SKM-1 treated with dmso at 0.1 percent for 144 hours (cell line): ENCODE measurements at regions not wholly inside any gene's neighbourhood (a gene's known extent, or its start where the extent isn't known, plus 50 kb on each side); places are given as distances from the start of the nearest gene placed in this dataset.

Source experiments
- DNase-seq: peaks from one replicate; lab custom pipeline; 2025; ENCODE audit not compliant: unreplicated experiment; lab: John Stamatoyannopoulos, UW

- no peak for DNase-seq
Measured at GRCh38 chr6:153790876-153791473, 248.1 kb upstream of the OPRM1 start.

- DNase-seq, result no peak
Measured at GRCh38 chr6:153790048-153790447, 249.0 kb upstream of the OPRM1 start.

DNA sequence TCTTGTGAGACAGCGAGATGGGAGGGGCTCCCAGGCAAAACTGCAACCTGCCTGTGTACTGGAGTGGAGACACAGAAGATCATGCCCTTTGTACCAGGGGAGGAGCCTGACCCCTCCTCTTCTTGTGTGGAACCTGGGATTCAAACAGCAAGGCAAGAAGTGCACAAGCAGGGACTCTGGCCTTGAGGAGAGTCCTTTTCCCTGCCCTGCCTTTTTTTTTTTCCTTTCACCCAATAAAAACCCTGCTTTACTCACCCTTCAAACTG, 251.8 kb upstream of the OPRM1 start:
- DNase-seq, result no peak

- DNase-seq, result no peak
Measured at GRCh38 chr6:153781306-153781705, 257.7 kb upstream of the OPRM1 start.

GRCh38 chr6:153780011-153780410, 259.0 kb upstream of the OPRM1 start:
- no peak for DNase-seq

- no peak for DNase-seq
Measured at GRCh38 chr6:153778216-153778615, 260.8 kb upstream of the OPRM1 start.

GRCh38 chr6:153771577-153771976, 267.5 kb upstream of the OPRM1 start:
- DNase-seq, result no peak

- no peak for DNase-seq
Measured at GRCh38 chr6:153767127-153767526, 271.9 kb upstream of the OPRM1 start.

GRCh38 chr6:153758516-153758915, 280.5 kb upstream of the OPRM1 start:
- DNase-seq, result no peak

- DNase-seq, result no peak
Measured at GRCh38 chr6:153735761-153736160, 303.3 kb upstream of the OPRM1 start.

DNA sequence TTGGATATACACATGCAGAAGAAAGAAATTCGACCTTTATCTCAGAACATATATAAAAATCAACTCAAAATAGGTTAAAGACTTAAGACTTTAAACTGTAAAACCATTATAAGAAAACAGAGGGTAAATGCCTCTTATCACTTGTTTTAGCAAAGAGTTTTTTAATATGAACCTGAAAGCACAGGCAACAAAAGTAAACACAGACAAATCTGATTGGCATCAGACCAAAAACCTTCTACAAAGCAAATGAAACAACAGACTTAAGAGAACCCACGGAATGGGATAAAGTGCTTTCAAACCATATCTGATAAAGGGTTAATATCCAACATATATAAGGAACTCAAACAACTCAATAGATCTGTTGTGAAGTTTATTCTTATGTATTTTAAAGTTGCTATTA, 309.9 kb upstream of the OPRM1 start:
- DNase-seq, result no peak

- no peak for DNase-seq
Measured at GRCh38 chr6:153727885-153728284, 311.2 kb upstream of the OPRM1 start.

DNA sequence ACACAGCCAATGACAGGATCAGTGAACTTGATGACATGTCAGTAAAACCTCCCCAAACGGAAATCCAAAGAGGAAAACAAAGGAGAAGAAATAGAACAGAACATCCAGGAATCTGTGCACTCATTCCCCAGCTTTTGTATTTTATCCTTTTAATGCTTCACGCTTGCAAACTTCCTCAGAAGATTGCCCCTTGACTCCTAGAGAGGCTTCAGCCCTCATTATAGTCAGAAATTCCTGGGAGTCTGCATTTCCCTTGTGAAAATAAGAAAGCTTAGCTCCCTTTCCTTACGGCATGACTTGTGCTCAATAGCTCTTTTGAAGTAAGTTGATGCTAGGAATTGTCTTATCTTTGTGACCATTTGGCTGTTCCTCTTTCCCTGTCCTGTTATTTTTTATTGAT, 313.6 kb upstream of the OPRM1 start:
- no peak for DNase-seq

DNA sequence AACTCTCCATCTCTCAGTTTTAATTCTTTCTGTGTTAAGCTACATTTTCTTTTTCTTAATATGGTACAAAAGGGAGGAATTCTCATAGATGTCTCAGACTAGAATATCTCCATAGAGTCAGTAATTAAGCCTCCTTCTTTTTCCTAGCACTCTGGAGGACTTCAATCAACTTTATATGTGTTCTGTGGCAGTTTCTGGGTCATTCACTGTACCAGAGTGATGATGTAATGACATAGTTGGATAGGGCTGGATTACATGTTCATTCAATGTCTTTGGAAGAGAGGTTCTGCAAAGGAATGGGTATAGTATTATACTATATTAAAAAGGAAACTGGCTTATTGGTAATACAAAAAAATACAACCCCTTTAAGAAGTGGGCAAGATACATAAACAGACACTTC, 318.3 kb upstream of the OPRM1 start:
- no peak for DNase-seq

DNA sequence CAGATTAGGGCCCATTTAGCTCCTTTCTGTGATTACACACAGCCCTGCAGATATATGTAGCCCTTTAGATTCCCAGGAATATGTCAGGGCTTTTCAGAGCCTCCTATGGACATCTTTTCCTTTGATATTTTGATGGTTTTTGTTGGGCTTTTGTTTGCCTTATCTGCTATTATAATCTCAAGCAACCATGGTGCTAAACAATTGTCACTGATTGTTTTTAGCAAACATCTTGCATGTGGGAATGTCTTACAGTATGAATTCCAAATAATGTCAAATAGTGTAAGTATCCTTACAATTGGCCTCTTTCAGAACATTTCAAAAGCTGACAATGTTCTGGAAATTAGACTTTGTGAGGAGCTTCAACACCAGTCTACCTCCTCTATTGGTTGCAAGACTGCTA, 333.6 kb upstream of the OPRM1 start:
- no peak for DNase-seq

DNA sequence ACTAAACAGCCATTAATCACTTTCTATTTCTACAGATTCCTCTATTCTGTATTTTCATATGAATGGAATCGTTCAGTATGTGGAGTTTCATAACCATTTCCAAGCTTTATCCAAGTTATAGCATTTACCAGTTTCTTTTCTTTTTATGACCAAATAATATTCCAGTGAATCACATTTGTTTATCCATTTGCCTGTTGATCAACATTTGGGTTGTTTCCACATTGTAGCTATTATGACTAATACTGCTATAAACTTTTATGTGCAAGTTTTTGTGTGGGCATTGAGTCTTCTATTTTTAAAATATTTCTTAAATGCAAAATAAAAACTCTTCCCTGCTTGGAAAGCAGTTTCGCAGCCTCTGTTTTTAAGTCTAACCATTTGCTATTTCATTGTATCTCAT, 336.4 kb upstream of the OPRM1 start:
- DNase-seq, result no peak

- DNase-seq, result no peak
Measured at GRCh38 chr6:153698637-153699036, 340.4 kb upstream of the OPRM1 start.

DNA sequence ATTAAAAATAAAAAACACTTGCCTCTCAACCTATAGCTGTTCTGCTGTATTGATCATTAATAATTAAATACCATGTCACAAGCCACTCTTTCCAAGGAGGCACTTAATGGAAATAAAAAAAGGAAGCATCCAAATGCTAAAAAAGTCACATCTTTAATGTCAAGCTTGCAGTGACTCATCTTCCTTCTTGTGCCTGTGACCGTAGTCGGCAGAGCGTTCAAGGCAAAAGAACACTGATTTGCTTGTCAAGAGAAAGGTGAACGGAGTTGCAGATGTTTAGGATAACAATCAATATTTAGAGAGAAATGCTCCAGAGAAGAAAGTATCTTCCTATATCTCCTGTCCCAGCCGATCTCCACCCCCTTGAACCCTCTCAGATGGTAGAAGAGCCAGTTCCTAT, 341.0 kb upstream of the OPRM1 start:
- no peak for DNase-seq

- no peak for DNase-seq
Measured at GRCh38 chr6:153677522-153677921, 361.5 kb upstream of the OPRM1 start.

DNA sequence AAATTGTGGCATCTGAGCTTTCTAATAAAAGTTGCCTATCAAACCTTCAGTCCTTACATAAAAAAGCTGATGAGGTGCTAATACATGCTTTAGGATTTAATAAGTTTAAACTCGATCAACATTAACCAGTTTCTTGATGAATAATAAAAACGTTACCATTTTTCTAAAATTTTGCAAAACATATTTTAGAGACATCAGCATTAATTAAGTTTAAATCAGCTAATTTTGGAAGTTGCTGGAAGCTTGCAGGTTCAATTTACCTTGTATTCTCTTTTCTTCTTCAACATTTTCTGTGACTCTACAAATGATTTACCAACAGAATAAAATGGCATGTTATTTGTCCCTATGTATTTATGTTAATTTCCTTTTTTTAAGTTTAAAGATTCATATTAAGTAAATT, 365.3 kb upstream of the OPRM1 start:
- no peak for DNase-seq

DNA sequence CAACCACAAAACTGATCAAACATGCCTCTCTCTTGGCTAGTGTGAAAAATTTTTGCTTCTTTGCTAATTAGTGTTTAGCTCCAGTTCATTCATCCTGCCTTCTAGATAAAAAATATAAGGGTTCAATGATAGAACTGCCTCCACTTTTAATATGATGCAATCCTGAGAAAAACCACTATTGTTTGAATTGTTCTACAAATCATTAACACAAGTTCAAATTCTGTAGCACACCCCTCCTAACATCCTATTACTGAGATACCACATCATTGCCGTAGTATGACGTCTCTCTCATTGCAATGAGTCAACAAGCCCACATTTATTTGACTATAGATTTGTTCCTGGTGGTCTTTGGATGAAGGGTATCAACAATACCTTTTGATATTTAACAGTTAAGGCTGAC, 365.8 kb upstream of the OPRM1 start:
- DNase-seq, result no peak

DNA sequence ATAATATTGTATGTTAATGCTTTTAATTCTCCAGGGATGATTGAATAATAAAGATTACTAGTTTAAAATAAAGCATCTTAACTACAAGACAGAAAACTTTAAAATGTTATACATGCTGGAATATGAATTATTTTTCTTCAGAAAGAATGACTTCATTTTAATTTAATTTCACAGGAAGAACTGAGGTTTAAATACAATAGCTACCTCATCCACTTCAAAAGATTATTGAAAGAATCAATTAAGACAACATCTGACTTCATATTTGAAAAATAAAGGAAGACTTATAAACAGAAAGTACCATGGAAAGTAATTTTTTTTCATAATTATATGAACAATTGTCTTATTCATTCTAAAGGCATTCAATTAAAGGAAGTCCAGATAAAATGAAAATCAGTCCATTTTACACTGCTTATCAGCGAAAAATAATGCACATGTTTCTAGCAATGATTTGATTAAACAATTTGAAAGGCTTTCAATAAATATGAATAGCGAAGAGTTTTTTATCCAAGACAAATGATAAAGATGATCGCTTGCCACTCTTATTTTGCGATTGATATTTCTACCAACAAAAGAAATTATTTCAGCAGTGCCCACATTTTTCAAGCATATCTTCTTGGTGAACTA, 368.5 kb upstream of the OPRM1 start:
- DNase-seq, result no peak

- no peak for DNase-seq
Measured at GRCh38 chr6:153668758-153669157, 370.3 kb upstream of the OPRM1 start.

DNA sequence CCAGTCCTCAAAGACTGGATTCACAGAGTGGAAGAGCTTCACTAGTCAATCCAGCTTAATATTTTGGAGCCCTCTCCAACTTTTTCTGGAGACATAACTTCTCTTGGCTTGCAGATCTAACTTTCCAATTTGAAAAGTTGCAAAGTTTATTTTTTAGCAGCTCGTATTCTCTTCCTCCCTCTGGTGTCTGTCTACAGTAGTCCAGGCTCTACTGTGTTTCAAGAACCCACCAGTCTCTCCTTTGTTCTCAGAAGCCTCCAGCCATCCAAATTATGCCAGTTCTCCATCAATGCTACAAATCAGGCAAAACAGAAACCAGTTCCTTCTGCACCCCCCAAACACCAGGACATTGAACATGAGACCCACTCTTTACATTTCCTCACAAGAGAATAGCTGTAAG, 376.1 kb upstream of the OPRM1 start:
- no peak for DNase-seq
